Stomach (tissue), 4 donors: ENCODE measurements at regions not wholly inside any gene's neighbourhood (a gene's known extent, or its start where the extent isn't known, plus 50 kb on each side); places are given as distances from the start of the nearest gene placed in this dataset.

Experiments used
- CTCF ChIP-seq, 7 experiments: fragments of 450-650 bp in 4 of 7; fragments of 200-600 bp in 3 of 7; sonication (generic) in 3 of 7; IDR thresholded peaks; one replicate each; pipeline ENCODE4 v1.5.1; 2016 to 2019; ENCODE audit warnings: antibody characterized with exemption in 7 of 7, control low read depth in 2 of 7, mild to moderate bottlenecking in 1 of 7
- EP300 ChIP-seq: sonication (generic); formaldehyde crosslinking; IDR thresholded peaks from one replicate; pipeline ENCODE4 v1.6.1; 2017; ENCODE audit warnings: antibody characterized with exemption
- POLR2A ChIP-seq, 4 donors: fragments of 450-650 bp; IDR thresholded peaks; one replicate each; pipeline ENCODE4 v1.6.1; 2016; ENCODE audit warnings: antibody characterized with exemption in 4 of 4, control low read depth in 2 of 4, mild to moderate bottlenecking in 1 of 4, moderate library complexity in 1 of 4

GRCh38 chr2:172333978-172334330 lies 93.4 kb upstream of the ITGA6 start:
- TF ChIP-seq CTCF (IDR thresholded peaks at IDR 0.05) (no peak), EP300 (no peak), POLR2A (IDR thresholded peaks at IDR 0.05) (no peak)
